Fibroblast of skin of left biceps (primary cell): ENCODE measurements at regions not wholly inside any gene's neighbourhood (a gene's known extent, or its start where the extent isn't known, plus 50 kb on each side); places are given as distances from the start of the nearest gene placed in this dataset.
"Not testable (repeated sequence)": the region's sequence is repeated elsewhere in the genome, so short reads cannot be mapped to it uniquely, and the experiment has no call there.

ENCODE experiments used
- DNase-seq, 2 experiments: peaks; one replicate each; pipeline ENCODE4 v3.0.0-alpha.2; 2013; ENCODE audit warnings: low read depth in 2 of 2

- no peak for DNase-seq
These were observed 130.7 kb upstream of the NR3C1 start for GRCh38 chr5:143533978-143534760.

GRCh38 chr5:143533475-143533874, 130.0 kb upstream of the NR3C1 start:
- no peak for DNase-seq

DNA sequence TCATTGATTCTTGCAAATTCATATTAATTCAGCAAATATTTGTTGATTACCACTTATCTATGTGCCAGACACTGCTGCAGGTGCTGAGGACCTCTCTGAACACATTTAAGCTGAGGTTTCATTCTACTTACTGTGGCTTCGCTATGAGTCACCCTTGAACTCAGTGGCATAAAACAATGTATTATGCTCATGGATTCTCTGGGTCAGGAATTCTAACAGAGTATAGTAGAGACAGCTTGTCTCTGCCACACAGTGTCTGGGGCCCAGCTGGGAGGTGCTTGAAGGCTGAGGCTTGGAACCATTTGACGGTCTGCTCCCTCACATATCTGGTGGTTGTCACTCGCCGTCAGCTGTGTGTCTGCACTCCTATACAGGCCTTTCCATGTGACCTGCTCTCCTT, 124.3 kb upstream of the NR3C1 start:
- DNase-seq = no peak

GRCh38 chr5:143525176-143525575, 121.7 kb upstream of the NR3C1 start:
- no peak for DNase-seq

DNA sequence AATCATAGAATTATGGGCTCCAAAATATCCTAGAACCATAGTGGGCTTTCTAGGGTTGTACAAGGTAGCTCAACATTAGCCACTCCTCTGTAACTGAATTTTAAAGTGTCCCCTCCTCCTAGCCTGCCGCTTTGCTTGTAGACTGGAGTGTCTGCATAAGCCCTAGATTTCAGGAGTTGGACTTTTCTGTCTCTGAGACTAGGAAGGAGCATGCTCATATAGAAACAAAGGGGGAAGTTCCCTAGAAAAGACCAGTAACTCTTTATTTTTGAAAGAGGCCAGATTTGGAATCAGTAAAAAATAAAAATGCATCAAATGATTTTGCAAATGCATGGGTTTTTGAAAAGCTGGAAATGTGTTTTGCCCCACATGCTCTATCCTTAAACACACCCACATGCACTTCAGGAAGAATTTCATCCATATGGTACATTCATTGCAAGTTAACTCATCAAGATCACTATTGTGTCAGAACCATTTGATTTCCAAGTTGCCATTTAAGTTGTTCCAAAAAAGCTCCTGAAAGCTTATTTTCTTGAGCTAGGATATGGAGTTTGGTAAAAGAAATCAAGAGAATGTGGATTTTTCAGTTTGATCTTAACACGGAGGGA, 121.0 kb upstream of the NR3C1 start:
- no peak for DNase-seq

DNA sequence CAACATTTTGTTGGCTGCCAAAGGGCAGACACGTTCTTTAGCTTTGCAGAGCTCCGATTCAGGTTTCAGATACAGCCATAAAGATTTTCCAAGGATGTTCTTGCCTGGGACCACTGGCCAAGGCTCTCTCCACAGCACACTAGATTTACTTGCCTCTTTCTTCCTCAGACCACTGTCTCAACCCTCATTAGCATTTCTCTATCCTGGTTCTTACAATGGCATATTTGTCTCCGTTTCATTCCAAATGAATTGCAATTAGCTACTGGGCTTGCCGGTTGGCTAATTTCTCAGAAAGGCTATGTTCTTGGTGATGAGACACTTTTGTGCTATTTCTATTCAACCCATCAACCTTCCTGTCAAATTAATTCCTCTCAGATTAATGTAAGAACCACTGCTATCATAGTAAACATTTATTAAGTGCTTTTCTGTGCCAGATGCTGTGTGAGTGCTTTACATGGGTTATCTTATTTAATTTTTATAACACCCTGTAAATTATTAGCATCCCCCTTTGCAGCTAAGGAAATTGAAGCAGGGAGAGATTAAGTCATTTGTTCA, 118.4 kb upstream of the NR3C1 start:
- DNase-seq = no peak

- no peak for DNase-seq
These were observed 117.7 kb upstream of the NR3C1 start for GRCh38 chr5:143521141-143521540.

DNA sequence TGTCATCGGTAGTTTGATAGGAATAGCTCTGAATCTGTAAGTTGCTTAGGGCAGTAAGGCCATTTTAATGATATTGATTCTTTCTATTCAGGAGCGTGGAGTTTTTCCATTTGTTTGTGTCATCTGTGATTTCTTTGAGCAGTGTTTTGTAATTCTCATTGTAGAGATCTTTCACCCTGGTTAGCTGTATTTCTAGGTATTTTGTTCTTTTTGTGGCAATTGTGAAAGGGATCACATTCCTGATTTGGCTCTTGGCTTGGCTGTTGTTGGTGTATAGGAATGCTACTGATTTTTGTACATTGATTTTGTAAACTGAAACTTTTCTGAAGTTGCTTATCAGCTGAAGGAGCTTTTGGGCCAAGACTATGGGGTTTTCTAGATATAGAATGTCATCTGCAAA, 115.7 kb upstream of the NR3C1 start:
- DNase-seq = not testable (repeated sequence)

DNA sequence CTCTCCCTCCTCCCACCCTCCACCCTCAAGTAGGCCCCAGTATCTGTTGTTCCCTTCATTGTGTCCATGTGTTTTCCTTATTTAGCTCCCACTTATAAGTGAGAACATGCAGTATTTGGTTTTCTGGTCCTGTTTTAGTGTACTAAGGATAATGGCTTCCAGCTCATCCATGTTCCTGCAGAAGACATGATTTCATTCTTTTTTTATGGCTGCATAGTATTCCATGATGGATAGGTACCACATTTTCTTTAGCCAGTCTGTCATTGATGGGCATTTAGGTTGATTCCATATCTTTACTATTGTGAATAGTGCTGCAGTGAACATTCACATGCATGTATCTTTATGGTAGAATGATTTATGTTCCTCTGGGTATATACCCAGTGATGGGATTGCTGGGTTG, 114.3 kb upstream of the NR3C1 start:
- DNase-seq = not testable (repeated sequence)

GRCh38 chr5:143516249-143516648, 112.8 kb upstream of the NR3C1 start:
- DNase-seq = no peak

GRCh38 chr5:143515829-143516228, 112.3 kb upstream of the NR3C1 start:
- no peak for DNase-seq

DNA sequence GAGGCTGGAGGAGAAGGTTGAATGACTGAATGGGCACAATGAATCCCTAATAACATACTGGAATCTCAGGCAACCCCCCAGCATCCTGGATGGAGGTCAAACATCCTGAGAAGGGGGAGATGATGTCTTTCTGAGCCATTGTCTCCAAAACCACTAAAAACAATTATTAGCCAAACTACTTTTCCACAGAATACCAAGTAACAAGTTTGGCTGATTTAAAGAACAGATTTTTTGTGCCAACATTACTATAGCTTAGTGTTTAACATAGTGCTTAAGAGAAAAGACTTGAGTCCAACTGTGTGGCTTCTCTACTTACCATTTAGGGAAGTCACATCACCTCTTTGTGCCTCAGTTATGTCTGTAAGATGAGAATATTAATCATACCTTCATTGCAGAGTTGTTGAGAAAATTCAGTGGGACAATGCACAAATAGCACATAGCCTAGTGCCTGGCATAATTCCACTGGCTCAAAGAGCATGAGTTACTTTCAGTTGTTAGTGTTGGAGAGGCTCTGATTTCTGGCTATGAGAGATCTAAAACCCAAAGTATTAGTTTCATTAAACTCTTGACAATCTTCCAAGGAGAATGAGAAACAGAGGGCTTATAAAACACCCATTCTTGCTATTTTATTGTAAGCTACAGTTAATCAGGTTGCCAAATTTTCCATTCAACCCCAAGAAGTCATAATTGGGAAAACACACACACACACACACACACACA, 111.3 kb upstream of the NR3C1 start:
- peak; percentile 67 to 73 for DNase-seq

DNA sequence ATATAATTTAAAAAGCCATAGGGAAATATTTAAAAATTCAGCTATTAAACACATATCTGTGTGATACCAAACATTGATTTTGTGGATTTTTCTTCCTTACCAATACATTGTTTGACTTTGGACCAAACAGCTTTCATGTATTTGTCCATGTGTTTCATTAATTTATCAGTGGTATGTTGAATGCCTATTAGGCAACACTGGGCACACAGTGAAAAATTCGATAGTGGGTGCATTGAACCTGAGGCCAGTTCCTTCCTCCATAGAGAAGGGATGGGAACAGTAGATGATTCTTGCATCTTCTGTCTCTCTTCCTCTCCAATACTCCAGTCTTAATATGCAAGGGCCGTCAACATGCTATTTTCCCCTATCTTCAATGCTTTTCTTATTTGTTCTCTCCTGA, 110.2 kb upstream of the NR3C1 start:
- no peak for DNase-seq

GRCh38 chr5:143511736-143512135, 108.2 kb upstream of the NR3C1 start:
- no peak for DNase-seq

- no peak for DNase-seq
These were observed 106.3 kb upstream of the NR3C1 start for GRCh38 chr5:143509758-143510221.

- peak; percentile 91 to 92 for DNase-seq
These were observed 103.5 kb upstream of the NR3C1 start for GRCh38 chr5:143506836-143507552.

DNA sequence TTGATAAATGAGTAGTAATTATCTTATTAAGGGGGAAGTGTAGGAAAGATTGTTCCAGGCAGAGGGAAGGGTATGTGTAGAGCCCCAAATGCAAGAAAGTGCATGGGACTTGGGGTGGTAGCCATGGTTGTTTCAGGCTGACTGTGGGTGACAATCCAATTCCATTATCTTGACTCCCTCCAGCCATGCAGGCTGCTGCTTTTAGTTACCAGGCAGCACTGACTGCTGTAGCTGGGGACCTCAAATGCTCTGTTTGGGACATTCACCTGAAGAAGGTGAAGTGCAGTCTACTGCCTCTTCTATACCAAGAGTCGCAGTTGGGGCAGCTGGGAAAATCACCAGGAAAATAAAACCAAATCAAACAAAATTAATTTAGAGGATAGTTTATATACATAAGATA, 102.4 kb upstream of the NR3C1 start:
- DNase-seq = no peak

DNA sequence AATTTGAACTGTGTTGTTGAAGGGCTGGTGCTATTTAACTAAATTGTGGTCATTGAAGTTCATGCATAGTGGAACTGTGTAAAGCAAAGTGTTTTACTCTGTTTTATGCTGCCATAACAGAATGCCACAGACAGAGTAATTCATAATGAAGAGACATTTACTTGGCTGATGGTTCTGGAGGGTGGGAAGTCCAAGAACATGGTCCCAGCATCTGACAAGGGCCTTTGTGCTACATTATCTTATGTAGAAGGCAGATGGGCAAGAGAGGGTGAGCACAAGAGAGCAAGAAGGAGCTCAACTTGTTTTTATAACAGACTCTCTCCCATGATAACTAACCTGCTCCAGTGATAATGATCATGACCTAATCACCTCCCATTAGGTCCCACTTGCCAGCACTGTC, 101.9 kb upstream of the NR3C1 start:
- DNase-seq = no peak

- peak in 1 of 2 experiments; percentile 53 for DNase-seq
These were observed 98.0 kb upstream of the NR3C1 start for GRCh38 chr5:143501310-143502044.

DNA sequence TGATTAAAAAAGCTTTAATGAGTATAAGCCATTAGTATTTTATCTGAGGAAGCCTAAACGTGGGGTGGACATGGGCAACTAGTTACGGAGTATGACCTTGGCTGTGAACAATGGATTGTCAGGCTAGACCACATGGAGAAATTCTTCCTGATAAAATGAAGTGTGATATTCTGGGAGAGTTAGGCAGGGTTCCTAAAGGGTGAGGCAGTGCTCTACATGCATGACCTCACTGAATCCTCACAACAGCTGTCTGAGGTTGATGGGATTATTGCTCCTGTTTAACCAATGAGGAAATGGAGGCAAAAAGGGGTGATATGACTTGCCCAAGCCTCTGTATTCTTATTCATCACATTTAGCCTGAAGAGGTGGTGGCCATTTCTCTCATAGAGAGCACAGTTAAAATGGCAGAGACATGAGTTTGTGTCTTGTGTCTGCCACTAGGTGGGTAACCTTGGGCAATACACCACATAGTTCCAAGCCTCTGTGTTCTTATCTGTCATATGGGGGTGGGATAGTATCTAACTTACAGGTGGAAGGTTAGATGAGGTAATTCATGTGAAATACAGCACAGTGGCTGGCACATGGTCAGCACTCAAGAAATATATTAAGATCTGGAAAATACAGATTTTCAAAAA, 96.1 kb upstream of the NR3C1 start:
- no peak for DNase-seq

- no peak for DNase-seq
These were observed 95.3 kb upstream of the NR3C1 start for GRCh38 chr5:143498821-143499220.
